NCI-H226 (cell line): ENCODE measurements at regions not wholly inside any gene's neighbourhood (a gene's known extent, or its start where the extent isn't known, plus 50 kb on each side); places are given as distances from the start of the nearest gene placed in this dataset.
"Not testable (repeated sequence)": the region's sequence is repeated elsewhere in the genome, so short reads cannot be mapped to it uniquely, and the experiment has no call there.

Experiments
- DNase-seq: peaks from one replicate; pipeline ENCODE4 v3.0.0-alpha.2; 2015

DNA sequence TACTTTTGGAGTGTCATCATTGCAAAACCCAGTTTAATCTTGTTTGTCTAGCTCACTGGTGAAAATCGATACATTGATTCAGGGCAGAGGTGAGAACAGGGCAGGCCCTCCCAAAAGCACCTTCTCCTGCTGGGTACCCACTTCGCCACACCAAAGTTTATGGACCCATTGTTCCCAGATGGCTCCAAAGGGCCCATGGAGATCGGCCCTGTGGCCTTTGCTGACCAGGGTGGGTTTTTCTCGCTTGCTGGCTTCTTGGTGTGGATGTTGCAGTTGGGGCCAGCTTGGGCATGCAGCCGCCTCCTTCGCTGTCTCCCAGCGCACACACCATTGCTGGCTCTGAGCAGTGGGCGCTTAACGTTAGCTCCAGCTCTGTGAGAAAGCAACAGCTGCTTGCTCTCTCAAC, 178.1 kb upstream of the PDE10A start:
- no peak for DNase-seq

DNA sequence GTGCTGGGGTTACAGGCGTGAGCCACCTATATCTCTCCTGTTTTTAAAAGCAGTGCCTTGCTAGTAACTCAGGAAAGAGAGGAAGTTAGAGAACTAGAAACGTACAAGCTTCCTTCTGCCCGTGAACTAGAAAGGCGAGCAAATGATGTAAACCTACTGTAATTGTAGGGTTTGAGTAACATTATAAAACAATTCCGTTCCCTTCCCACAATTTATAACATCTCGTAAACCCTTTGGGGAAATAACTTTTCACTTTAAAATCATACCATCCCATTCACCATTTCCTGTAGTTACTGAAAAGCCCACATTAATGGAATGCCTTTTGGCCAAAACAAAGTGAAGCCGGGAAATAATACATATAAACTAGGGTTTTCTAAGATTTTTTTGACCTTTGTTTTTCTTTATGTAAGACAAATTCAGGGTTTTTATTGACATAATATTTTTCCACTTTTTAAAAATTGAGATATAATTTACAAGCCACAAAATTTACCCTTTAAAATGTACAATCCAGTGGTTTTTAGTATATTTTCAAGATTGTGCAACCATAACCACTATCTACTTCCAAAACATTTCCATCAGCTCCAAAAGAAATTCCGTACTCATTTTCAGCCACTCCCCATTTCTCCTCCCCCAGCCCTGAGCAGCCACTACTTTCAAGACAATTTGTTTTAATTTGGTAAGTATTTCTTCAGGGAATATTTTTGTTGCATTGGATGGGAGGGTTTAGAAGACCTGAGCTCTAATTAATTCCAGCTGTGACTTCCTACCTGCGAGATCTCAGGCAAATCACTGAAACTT, 175.1 kb upstream of the PDE10A start:
- DNase-seq = no peak

DNA sequence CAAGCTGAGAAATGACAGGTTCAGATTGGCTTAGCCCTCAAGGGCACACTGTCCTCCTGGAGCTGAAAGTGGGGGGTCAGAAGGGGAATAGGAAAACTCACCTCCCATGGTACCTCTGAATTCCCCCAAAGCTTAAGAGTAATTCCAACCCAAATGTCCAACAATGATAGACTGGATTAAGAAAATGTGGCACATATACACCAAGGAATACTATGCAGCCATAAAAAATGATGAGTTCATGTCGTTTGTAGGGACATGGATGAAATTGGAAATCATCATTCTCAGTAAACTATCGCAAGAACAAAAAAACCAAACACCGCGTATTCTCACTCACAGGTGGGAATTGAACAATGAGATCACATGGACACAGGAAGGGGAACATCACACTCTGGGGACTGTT, 173.6 kb upstream of the PDE10A start:
- DNase-seq = not testable (repeated sequence)

GRCh38 chr6:165835410-165835851, 172.4 kb upstream of the PDE10A start:
- DNase-seq = no peak

- no peak for DNase-seq
These were observed 171.7 kb upstream of the PDE10A start for GRCh38 chr6:165834613-165835259.

GRCh38 chr6:165833355-165833754, 170.3 kb upstream of the PDE10A start:
- DNase-seq = no peak

- DNase-seq = no peak
These were observed 168.9 kb upstream of the PDE10A start for GRCh38 chr6:165831812-165832510.

- DNase-seq = peak; percentile 55
These were observed 167.7 kb upstream of the PDE10A start for GRCh38 chr6:165830761-165831160.

- no peak for DNase-seq
These were observed 166.3 kb upstream of the PDE10A start for GRCh38 chr6:165829376-165829775.

- DNase-seq = no peak
These were observed 164.1 kb upstream of the PDE10A start for GRCh38 chr6:165827190-165827518.

GRCh38 chr6:165826487-165827189, 163.6 kb upstream of the PDE10A start:
- no peak for DNase-seq

DNA sequence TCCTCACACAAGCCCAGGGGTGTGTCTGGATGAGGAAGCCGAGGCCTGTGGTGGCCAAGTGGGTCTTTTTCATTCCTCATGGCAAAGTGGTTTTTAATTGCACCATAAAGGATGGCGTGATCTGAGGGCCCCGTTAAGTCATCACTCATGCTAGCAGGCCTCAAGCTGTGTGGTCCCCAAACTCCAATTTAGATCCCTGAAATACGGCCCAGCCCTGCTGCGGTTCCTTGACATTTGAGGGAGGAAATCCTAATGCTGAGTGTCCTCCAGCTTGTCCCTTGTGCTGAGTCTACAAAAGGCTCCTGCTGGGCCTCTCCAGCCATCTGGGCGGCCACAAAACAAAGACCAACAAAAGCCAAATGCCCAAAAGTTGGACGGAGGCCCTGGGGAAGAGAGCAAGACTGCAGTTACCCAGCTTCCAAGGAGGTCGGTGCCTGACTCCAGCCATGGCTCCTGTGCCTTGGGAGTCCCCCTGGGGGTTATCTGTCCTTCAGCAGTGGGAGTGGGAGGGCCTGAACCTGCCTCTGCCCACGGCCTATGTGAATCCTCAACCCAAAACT, 162.3 kb upstream of the PDE10A start:
- no peak for DNase-seq

GRCh38 chr6:165823609-165824326, 160.7 kb upstream of the PDE10A start:
- DNase-seq = no peak

DNA sequence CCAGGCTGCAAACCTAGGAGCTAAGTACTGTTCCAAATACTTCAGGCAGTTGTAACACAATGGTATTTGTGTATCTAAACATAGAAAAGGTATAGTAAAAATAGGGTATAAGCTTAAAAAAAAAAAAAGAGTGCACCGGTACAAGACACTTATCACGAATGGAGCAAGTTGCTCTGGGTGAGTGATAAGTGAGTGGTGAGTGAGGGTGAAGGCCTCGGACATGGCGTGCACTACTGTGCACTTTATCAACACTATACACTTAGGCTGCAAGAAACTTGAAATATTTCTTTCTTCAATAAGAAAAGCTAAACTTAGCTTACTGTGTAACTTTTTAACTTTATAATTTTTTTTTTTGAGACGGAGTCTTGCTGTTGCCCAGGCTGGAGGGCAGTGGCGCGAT, 159.5 kb upstream of the PDE10A start:
- no peak for DNase-seq

DNA sequence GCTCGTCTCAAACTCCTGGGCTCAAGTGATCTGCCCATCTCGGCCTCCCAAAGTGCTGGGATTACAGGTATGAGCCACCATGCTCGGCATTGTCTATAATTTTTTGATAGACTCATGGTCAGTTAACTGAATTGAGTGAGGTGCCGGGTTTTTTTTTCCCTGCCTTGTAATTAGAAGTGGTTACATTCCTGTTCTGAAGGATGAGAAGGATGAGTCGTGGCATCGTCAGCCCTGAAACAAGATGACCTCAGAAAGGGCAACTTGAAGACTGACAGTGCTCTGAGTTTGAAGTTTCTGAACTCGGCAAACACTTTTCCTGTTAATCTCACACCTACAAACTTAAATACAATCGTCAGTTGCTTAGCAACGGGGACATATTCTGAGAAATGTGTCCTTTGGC, 158.7 kb upstream of the PDE10A start:
- DNase-seq = peak; percentile 68

DNA sequence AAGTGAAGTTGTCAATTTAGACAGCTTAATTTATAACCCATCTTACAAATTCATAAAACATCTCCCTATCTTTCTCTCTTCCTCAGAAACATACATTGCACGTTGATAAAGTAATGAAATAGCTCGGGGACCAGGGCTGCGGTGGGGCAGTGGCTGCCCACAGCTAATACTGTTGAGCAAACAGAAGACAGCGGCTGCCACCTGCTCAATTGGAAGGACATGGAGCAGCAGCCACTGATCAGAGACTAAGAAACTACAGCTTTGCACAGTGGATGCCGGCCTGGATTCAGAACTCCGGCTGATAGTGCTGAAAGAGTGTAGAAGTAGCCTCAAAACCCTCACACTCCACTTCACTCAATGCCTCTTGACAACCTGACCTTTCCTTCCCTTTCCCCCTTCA, 157.9 kb upstream of the PDE10A start:
- DNase-seq = no peak

- DNase-seq = no peak
These were observed 157.4 kb upstream of the PDE10A start for GRCh38 chr6:165820407-165820806.

DNA sequence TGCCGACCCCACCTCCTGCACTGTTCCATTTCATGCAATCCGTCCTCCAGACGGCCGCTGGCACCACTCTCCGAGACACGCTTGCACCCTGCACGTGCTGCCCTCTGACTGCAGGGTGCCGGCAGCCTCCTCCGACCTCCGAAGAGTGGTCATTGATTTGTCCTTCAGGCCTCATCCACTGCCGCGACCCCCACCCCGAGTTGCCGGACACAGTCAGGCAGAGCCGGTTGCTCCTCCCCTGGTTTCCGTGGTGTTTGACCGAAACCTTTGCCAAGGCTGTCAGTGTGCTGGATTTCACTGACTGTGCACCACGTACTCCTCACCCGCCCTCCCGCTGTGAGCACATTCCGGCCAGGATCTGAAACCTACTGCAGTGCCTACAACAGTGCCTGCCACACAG, 156.4 kb upstream of the PDE10A start:
- no peak for DNase-seq

GRCh38 chr6:165818200-165818599, 155.2 kb upstream of the PDE10A start:
- no peak for DNase-seq

DNA sequence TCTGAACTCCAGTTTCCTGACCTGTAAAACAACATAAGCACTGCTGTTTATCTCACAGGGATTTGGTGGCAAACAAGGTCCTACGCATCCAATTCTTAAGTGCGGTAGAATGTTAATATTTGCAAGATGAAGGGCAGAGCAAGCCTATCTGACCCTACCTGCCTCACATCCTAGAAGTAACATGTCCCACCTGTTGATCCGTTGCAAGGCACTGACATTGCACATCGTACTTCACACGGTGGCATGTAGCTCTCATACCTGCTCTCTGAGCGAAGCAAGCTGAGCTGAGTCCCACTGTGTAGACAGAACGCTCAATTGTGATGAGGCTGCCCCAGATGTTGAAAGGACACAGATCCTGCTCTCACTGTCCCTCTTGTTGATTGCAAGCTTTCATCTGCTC, 154.7 kb upstream of the PDE10A start:
- no peak for DNase-seq

DNA sequence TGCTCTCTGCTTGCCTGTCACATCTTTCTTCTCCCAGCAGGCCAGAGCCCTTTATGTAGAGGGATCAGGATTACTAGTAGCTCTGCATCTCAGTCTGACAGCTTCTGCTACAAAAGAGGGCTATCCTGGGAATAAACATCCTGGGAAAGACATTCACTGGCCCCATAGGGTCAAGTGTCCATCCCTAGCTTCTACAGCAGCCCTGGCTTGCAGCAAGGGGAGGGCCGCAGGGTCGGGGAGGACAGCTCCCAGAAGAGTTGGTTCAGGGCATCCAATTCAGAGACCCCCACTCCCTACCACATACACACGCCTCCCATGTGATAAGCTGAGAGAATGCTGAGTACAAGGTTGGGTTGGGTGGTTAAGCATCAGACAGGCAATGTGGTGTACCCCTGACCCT, 154.1 kb upstream of the PDE10A start:
- no peak for DNase-seq

DNA sequence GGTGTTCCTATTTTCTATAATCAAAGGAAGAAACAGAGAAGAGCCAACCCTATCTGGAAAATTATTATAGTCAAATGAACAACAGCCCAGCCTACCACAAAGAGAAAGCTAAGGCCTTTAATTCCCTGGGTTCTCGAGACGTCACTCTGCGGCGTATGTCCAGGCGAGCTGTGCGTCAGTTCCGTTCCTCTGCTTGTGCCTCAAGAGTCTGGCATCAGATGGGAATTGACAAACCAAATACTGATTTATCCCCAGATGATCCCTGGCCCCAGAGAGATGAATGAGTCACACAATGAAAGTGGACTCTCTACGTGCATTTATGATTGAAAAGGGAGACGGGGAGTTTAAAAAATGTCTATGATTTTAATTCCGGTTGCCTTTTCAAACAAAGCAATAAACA, 151.6 kb upstream of the PDE10A start:
- DNase-seq = no peak
